HEK293 (cell line): ENCODE measurements at regions not wholly inside any gene's neighbourhood (a gene's known extent, or its start where the extent isn't known, plus 50 kb on each side); places are given as distances from the start of the nearest gene placed in this dataset.

Experiments used
- YY1 ChIP-seq: fragments of 450-650 bp; formaldehyde crosslinking; IDR thresholded peaks from 2 replicates; pipeline ENCODE4 v1.5.1; 2018; ENCODE audit warnings: missing biosample characterization, missing genetic modification characterization
- YY2 ChIP-seq: fragments of 450-650 bp; formaldehyde crosslinking; IDR thresholded peaks from 2 replicates; pipeline ENCODE4 v1.5.1; 2016; ENCODE audit warnings: missing biosample characterization, missing genetic modification characterization
- ZFHX2 ChIP-seq: fragments of 450-650 bp; formaldehyde crosslinking; conservative IDR thresholded peaks from 2 replicates; pipeline ENCODE4 v1.5.1; 2016; ENCODE audit warnings: missing biosample characterization, missing genetic modification characterization
- ZNF221 ChIP-seq: fragments of 450-650 bp; formaldehyde crosslinking; IDR thresholded peaks from 2 replicates; pipeline ENCODE4 v1.5.1; 2017; ENCODE audit warnings: missing biosample characterization, missing genetic modification characterization, borderline replicate concordance
- ZNF416 ChIP-seq: fragments of 450-650 bp; formaldehyde crosslinking; IDR thresholded peaks from 2 replicates; pipeline ENCODE4 v1.5.1; 2016; ENCODE audit warnings: missing biosample characterization, missing genetic modification characterization
- ZNF830 ChIP-seq: fragments of 450-650 bp; IDR thresholded peaks from 2 replicates; pipeline ENCODE4 v1.5.0; 2018; ENCODE audit warnings: missing biosample characterization, missing genetic modification characterization, low read depth, mild to moderate bottlenecking, moderate library complexity
- TF ChIP-seq, protein P1 (sequence below): fragments of 450-650 bp; formaldehyde crosslinking; IDR thresholded peaks from 2 replicates; pipeline ENCODE4 v1.5.1; 2016; ENCODE audit warnings: missing biosample characterization, missing genetic modification characterization
- TF ChIP-seq, protein P2 (sequence below): fragments of 450-650 bp; formaldehyde crosslinking; IDR thresholded peaks from 2 replicates; pipeline ENCODE4 v1.5.1; 2016; ENCODE audit warnings: missing biosample characterization, missing genetic modification characterization

DNA sequence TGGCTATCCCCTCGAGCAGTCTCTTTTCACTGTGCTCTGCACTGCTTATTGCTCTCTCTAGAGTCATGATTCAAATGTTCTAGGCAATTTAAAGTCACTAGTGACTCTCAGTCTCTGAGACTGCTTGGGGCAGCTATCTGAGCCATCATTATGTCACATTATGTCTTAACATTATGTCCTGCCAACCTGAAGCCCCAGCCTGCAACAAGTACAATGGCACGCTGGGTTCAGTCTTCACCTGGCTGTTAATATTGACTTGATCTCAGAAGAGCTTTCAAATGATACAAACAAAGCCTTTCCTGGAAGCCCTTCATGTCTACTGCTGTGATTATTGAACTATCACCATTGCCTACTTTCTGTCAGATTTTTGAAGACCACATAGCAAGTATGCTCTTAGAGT, 128.1 kb upstream of the GRM7 start:
- TF ChIP-seq, protein P1, sequence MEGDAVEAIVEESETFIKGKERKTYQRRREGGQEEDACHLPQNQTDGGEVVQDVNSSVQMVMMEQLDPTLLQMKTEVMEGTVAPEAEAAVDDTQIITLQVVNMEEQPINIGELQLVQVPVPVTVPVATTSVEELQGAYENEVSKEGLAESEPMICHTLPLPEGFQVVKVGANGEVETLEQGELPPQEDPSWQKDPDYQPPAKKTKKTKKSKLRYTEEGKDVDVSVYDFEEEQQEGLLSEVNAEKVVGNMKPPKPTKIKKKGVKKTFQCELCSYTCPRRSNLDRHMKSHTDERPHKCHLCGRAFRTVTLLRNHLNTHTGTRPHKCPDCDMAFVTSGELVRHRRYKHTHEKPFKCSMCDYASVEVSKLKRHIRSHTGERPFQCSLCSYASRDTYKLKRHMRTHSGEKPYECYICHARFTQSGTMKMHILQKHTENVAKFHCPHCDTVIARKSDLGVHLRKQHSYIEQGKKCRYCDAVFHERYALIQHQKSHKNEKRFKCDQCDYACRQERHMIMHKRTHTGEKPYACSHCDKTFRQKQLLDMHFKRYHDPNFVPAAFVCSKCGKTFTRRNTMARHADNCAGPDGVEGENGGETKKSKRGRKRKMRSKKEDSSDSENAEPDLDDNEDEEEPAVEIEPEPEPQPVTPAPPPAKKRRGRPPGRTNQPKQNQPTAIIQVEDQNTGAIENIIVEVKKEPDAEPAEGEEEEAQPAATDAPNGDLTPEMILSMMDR (tag by site-specific recombination) = no peak
- no peak for TF ChIP-seq ZFHX2 (tag by site-specific recombination)
- TF ChIP-seq YY1 = no peak
- TF ChIP-seq YY2 (tag by site-specific recombination) = no peak
- TF ChIP-seq ZNF221 (tag by site-specific recombination) = no peak
- TF ChIP-seq ZNF416 (tag by site-specific recombination) = no peak
- TF ChIP-seq, protein P2, sequence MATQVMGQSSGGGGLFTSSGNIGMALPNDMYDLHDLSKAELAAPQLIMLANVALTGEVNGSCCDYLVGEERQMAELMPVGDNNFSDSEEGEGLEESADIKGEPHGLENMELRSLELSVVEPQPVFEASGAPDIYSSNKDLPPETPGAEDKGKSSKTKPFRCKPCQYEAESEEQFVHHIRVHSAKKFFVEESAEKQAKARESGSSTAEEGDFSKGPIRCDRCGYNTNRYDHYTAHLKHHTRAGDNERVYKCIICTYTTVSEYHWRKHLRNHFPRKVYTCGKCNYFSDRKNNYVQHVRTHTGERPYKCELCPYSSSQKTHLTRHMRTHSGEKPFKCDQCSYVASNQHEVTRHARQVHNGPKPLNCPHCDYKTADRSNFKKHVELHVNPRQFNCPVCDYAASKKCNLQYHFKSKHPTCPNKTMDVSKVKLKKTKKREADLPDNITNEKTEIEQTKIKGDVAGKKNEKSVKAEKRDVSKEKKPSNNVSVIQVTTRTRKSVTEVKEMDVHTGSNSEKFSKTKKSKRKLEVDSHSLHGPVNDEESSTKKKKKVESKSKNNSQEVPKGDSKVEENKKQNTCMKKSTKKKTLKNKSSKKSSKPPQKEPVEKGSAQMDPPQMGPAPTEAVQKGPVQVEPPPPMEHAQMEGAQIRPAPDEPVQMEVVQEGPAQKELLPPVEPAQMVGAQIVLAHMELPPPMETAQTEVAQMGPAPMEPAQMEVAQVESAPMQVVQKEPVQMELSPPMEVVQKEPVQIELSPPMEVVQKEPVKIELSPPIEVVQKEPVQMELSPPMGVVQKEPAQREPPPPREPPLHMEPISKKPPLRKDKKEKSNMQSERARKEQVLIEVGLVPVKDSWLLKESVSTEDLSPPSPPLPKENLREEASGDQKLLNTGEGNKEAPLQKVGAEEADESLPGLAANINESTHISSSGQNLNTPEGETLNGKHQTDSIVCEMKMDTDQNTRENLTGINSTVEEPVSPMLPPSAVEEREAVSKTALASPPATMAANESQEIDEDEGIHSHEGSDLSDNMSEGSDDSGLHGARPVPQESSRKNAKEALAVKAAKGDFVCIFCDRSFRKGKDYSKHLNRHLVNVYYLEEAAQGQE (tag by site-specific recombination) = no peak
- TF ChIP-seq ZNF830 = no peak
